IMR-90 (cell line): ENCODE measurements at regions not wholly inside any gene's neighbourhood (a gene's known extent, or its start where the extent isn't known, plus 50 kb on each side); places are given as distances from the start of the nearest gene placed in this dataset.

Experiments
- CEBPB ChIP-seq: IDR thresholded peaks from 2 replicates; pipeline ENCODE4 v1.6.1; 2012; ENCODE audit warnings: low read depth, low read length, improper control_type of control experiment
- CTCF ChIP-seq: conservative IDR thresholded peaks from 2 replicates; pipeline ENCODE4 v1.5.1; 2012; ENCODE audit warnings: mild to moderate bottlenecking, low read depth, low read length, improper control_type of control experiment
- MAFK ChIP-seq: IDR thresholded peaks from 2 replicates; pipeline ENCODE4 v1.6.1; 2012; ENCODE audit warnings: low read depth, low read length, improper control_type of control experiment

DNA sequence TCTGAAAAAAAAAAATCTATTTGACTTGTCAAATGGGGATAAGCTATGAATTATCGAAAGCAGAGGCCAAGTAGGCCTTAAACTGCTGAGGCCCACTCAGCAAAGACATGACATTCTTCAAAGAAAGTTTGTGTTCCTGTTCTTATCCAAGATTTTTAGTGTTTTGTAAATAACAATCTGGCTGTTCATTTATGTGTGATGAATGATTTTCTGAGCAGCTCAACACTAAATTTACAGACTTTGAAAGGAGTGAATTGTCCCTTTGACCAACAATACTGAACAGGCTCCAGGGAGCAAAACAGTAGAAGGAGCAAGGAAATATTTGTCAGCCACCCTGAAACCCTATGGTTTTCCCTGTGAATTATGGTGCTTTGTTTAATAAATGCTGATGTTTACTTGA lies 512.6 kb upstream of the NAALADL2 start:
- TF ChIP-seq CTCF (no peak), CEBPB (no peak), MAFK (no peak)
